NCI-H1048 (cell line): ENCODE measurements at regions not wholly inside any gene's neighbourhood (a gene's known extent, or its start where the extent isn't known, plus 50 kb on each side); places are given as distances from the start of the nearest gene placed in this dataset.

Source experiments
- DNase-seq: peaks from one replicate; lab custom pipeline; 2025; lab: John Stamatoyannopoulos, UW

DNA sequence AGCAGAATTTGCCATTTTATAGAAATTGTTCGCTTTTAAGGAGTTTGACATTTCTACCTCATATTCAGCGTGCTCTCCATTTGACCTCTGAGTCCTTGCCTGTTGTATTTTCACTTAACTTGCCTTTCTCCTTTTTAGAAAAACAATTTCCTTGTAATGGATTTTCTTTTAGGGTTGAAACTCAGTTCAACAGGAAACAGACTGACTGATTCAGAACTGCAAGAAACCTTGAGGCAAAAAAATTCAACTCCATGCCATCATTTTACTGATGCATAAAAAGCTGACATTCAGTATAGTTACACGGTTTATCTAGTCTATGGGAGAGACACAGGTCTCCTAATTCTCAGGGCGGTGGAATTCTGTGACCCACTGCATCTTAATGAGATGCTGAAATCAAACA lies 59.8 kb downstream of the MRPS30 start:
- no peak for DNase-seq

- DNase-seq: no peak
Measured at GRCh38 chr5:44869928-44870327, 61.2 kb downstream of the MRPS30 start.

- no peak for DNase-seq
Measured at GRCh38 chr5:44870430-44870829, 61.7 kb downstream of the MRPS30 start.

GRCh38 chr5:44871401-44871800 lies 62.7 kb downstream of the MRPS30 start:
- no peak for DNase-seq

- DNase-seq: no peak
Measured at GRCh38 chr5:44875661-44876605, 67.2 kb downstream of the MRPS30 start.

DNA sequence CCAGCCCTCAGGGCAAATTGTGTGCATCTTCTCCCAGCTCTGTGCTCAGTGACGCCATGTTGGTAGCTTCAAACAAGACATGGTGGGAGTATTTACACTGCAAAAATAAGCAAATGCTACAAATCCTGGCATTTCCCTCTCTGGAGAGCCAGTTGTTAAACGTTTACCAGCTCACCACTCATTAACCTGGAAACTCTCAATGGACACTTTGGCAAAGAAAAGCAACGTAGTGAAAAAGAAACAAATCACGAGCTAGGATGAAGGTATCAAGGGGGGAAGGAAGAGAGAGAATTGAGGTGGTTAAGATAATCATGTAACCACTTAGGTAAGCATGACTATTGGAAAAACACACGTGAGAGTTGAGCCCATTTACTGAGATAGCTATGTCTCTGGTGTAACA lies 72.5 kb downstream of the MRPS30 start:
- DNase-seq: no peak

DNA sequence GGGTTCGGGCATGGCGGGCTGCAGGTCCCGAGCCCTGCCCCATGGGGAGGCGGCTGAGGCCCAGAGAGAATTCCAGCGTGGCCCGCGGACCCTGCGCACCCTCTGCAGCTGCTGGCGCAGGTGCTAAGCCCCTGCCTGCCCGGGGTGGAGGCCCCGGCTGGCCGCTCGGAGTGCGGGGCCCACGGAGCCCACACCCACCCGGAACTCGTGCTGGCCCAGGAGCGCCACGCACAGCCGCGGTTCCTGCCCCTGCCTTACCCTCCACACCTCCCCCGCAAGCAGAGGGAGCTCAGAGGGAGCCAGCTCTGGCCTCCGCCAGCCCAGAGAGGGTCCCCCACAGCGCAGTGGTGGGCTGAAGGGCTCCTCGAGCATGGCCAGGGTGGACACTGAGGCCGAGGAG lies 75.3 kb downstream of the MRPS30 start:
- DNase-seq: no peak

- no peak for DNase-seq
Measured at GRCh38 chr5:44885903-44886302, 77.2 kb downstream of the MRPS30 start.

- DNase-seq: no peak
Measured at GRCh38 chr5:44887722-44888121, 79.0 kb downstream of the MRPS30 start.

- DNase-seq: no peak
Measured at GRCh38 chr5:44888435-44888834, 79.7 kb downstream of the MRPS30 start.

GRCh38 chr5:44891116-44891515 lies 82.4 kb downstream of the MRPS30 start:
- DNase-seq: no peak

- DNase-seq: no peak
Measured at GRCh38 chr5:44900273-44900954, 91.7 kb downstream of the MRPS30 start.

DNA sequence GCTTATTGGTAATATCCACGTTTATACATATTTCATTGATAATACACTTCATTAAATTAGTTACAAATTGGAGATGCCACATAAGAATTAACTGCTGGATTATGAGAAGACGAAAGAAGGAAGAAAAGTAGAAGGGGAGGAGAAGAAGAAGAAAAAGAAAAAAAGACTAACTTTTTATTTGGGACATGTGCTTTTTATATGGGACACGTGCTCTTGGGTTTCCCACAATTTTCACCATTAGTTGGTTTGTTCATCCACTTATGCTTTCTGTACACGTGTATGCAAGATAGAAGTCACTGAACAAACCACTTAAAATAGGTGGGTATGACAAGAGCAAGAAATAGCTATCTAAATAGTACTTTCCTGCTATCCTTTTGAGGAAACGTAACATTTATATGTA lies 98.6 kb downstream of the MRPS30 start:
- DNase-seq: no peak

GRCh38 chr5:44909004-44909403 lies 100.3 kb downstream of the MRPS30 start:
- DNase-seq: no peak

- no peak for DNase-seq
Measured at GRCh38 chr5:44911501-44911900, 102.8 kb downstream of the MRPS30 start.

DNA sequence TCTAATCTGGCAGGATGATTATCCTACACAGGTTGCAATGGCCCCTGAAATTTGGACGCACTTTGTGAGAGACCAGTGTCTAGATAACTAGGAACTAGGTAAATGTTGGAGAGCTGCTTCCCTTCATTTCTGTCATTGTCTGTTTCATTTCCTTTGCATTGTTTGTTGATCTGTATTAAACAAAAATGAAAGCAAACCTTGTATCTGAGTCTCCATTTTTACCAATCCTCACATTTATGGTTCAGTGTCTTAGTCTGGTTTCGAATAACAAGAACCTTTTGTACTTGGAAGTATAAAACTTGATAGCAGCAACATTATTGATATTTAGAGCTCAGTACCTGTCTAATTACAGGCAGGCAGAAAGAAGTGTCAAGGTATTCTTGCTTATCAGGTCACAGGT lies 105.5 kb downstream of the MRPS30 start:
- DNase-seq: no peak

DNA sequence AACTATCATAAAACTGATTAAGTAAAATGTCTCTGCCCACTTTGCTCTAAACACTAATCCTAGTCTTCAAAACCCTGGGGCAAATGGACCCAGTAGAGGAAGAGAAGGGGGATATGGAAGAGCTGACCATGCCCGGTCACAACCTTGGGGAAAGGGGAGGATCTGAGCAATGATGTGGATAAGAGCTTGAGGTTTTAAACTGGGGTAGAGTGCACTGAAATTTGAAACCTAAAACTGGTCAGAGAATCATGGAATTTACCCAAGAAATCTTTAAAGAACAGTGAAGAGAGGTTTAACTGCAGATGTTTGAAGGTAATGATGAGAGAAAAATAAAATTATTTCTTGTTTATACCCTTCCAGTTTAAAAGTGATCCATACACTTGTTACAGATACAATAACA lies 110.8 kb downstream of the MRPS30 start:
- DNase-seq: no peak

- DNase-seq: no peak
Measured at GRCh38 chr5:44927115-44927733, 118.5 kb downstream of the MRPS30 start.

DNA sequence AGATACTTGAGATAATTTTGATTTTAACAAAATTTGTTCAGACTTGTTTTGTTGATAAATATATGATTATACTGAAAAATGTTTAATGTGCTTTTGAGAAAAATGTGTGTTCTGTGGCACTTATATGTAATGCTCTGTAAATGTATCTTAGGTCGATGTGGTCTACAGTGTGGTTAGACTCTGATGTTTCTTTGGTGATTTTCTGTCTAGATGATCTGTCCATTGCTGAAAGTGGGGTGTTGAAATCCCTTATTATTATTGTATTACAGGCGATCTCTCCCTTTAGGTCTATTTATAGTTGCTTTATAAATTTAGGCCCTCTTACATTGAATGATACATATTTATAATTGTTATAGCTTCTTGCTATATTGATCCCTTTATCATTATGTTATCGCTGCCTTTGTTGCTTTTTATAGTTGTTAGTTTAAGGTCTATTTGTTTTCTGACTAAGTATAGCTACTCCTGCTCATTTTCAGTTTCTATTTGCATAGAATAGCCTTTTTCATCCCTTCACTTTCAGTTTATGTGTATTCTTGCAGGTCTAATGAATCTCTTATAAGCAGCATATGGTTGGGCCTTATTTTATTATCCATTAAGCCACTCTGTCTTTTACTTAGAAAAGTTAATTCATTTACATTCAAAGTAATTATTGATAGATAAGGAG lies 124.3 kb downstream of the MRPS30 start:
- no peak for DNase-seq

- no peak for DNase-seq
Measured at GRCh38 chr5:44933686-44934085, 124.9 kb downstream of the MRPS30 start.

GRCh38 chr5:44935262-44935661 lies 126.5 kb downstream of the MRPS30 start:
- DNase-seq: no peak

DNA sequence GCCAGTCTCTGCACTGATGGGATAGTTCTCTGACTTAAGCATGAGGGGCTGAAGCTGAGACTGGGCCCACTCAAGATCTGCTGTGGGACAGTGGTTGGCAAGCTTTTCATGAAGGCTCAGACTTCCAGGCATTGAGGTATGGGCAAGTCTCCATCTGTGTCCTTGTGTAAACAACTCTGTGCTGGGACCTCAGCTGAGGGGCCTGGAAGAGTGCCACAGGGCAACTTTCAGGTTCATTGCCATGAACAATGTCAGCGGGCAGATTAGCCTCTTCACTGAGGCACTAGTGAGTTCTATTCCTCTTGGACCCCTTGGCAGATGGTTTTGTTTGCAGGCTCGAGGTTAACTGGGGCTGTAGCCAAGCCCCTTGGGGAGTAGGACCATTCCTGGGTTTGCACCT lies 127.1 kb downstream of the MRPS30 start:
- DNase-seq: no peak
